ENCODE measurements at regions not wholly inside any gene's neighbourhood (a gene's known extent, or its start where the extent isn't known, plus 50 kb on each side); places are given as distances from the start of the nearest gene placed in this dataset.

GRCh38 chr11:45583981-45584566 is 81.3 kb downstream of the CHST1 start:
- no peaks in the 10 kb centered on the region for H3K36me3 ChIP-seq (ENCODE audit: low read depth)
- H2AFZ ChIP-seq = no peak overlapping the region
- H3K27ac ChIP-seq = no peak overlapping the region
- intact Hi-C loops (cut with micrococcal nuclease; ENCODE audit: unreplicated experiment) = no loop called here
- TF ChIP-seq CTCF (conservative IDR thresholded peaks at IDR 0.05) (no peak), EZH2 (IDR thresholded peaks at IDR 0.05; ENCODE audit: low read depth) (no peak)
- H3K4me3 ChIP-seq = no peak overlapping the region
- DNase-seq = no peak
- CTCF ChIA-PET = no interaction called here
- H3F3A ChIP-seq (ENCODE audit: insufficient read depth, low read depth) = no peaks in the 10 kb centered on the region
- no peaks in the 10 kb centered on the region for H3K9me3 ChIP-seq (ENCODE audit: insufficient read depth, low read depth)
- H4K20me1 ChIP-seq (ENCODE audit: insufficient read depth) = 0 out of 2 replicates have a peak, but pooled peaks cover 4% of the 10 kb centered on the region
- POLR2A ChIA-PET (ENCODE audit: unreplicated experiment) = no interaction called here
- no peaks in the 10 kb centered on the region for H3K79me2 ChIP-seq (ENCODE audit: low read depth)
- H3K27me3 ChIP-seq (ENCODE audit: insufficient read depth, low read depth) = peaks cover 55% of the 10 kb centered on the region
- no peaks in the 10 kb centered on the region for H3K4me1 ChIP-seq (replicated peaks; ENCODE audit: insufficient read depth)
- no TSS peak for BruUV-seq (replicated peaks)
- H3K4me2 ChIP-seq = no peak overlapping the region
- H3K9me2 ChIP-seq (ENCODE audit: insufficient read depth) = no peaks in the 10 kb centered on the region

GRCh38 chr11:45580399-45580798 is 85.0 kb downstream of the CHST1 start:
- TF ChIP-seq EZH2 (IDR thresholded peaks at IDR 0.05; ENCODE audit: low read depth) (no peak), CTCF (conservative IDR thresholded peaks at IDR 0.05) (no peak)
- no peak for DNase-seq
- no peak overlapping the region for H3K4me3 ChIP-seq
- no peaks in the 10 kb centered on the region for H4K20me1 ChIP-seq (ENCODE audit: insufficient read depth)
- H3K9me2 ChIP-seq (ENCODE audit: insufficient read depth) = no peaks in the 10 kb centered on the region
- no peaks in the 10 kb centered on the region for H3K36me3 ChIP-seq (ENCODE audit: low read depth)
- H3K79me2 ChIP-seq (ENCODE audit: low read depth) = no peaks in the 10 kb centered on the region
- intact Hi-C loops (cut with micrococcal nuclease; ENCODE audit: unreplicated experiment) = no loop called here
- H3F3A ChIP-seq (ENCODE audit: insufficient read depth, low read depth) = no peaks in the 10 kb centered on the region
- peaks cover 71% of the 10 kb centered on the region for H3K27me3 ChIP-seq (ENCODE audit: insufficient read depth, low read depth)
- CTCF ChIA-PET = no interaction called here
- POLR2A ChIA-PET (ENCODE audit: unreplicated experiment) = no interaction called here
- H3K27ac ChIP-seq = no peak overlapping the region
- no TSS peak for BruUV-seq (replicated peaks)
- no peak overlapping the region for H3K4me2 ChIP-seq
- no peak overlapping the region for H2AFZ ChIP-seq
- H3K4me1 ChIP-seq (replicated peaks; ENCODE audit: insufficient read depth) = no peaks in the 10 kb centered on the region
- no peaks in the 10 kb centered on the region for H3K9me3 ChIP-seq (ENCODE audit: insufficient read depth, low read depth)

GRCh38 chr11:45578316-45578715 is 87.1 kb downstream of the CHST1 start:
- H3K4me2 ChIP-seq = no peak overlapping the region
- ChIA-PET CTCF (no interaction called here), POLR2A (ENCODE audit: unreplicated experiment) (no interaction called here)
- no peaks in the 10 kb centered on the region for H3F3A ChIP-seq (ENCODE audit: insufficient read depth, low read depth)
- no peak overlapping the region for H2AFZ ChIP-seq
- no peaks in the 10 kb centered on the region for H3K36me3 ChIP-seq (ENCODE audit: low read depth)
- no peaks in the 10 kb centered on the region for H3K79me2 ChIP-seq (ENCODE audit: low read depth)
- no peaks in the 10 kb centered on the region for H4K20me1 ChIP-seq (ENCODE audit: insufficient read depth)
- DNase-seq = no peak
- TF ChIP-seq EZH2 (IDR thresholded peaks at IDR 0.05; ENCODE audit: low read depth) (no peak), CTCF (conservative IDR thresholded peaks at IDR 0.05) (no peak)
- intact Hi-C loops (cut with micrococcal nuclease; ENCODE audit: unreplicated experiment) = no loop called here
- H3K27ac ChIP-seq = no peak overlapping the region
- H3K4me1 ChIP-seq (replicated peaks; ENCODE audit: insufficient read depth) = no peaks in the 10 kb centered on the region
- no peaks in the 10 kb centered on the region for H3K9me3 ChIP-seq (ENCODE audit: insufficient read depth, low read depth)
- BruUV-seq (replicated peaks) = no TSS peak
- H3K9me2 ChIP-seq (ENCODE audit: insufficient read depth) = no peaks in the 10 kb centered on the region
- no peak overlapping the region for H3K4me3 ChIP-seq
- peaks cover 70% of the 10 kb centered on the region for H3K27me3 ChIP-seq (ENCODE audit: insufficient read depth, low read depth)

Measured in PC-9 (cell line).